ENCODE measurements at regions not wholly inside any gene's neighbourhood (a gene's known extent, or its start where the extent isn't known, plus 50 kb on each side); places are given as distances from the start of the nearest gene placed in this dataset.
"Not testable (repeated sequence)": the region's sequence is repeated elsewhere in the genome, so short reads cannot be mapped to it uniquely, and the experiment has no call there.

GRCh38 chrX:66988331-66988730, 349.5 kb upstream of the EDA2R start:
- DNase-seq (ENCODE audit: low spot score), result no peak
- in situ Hi-C loops (cut with MboI; ENCODE audit: low sequenced_read_pairs, unreplicated experiment), result no loop called here
- TF ChIP-seq, protein P1, sequence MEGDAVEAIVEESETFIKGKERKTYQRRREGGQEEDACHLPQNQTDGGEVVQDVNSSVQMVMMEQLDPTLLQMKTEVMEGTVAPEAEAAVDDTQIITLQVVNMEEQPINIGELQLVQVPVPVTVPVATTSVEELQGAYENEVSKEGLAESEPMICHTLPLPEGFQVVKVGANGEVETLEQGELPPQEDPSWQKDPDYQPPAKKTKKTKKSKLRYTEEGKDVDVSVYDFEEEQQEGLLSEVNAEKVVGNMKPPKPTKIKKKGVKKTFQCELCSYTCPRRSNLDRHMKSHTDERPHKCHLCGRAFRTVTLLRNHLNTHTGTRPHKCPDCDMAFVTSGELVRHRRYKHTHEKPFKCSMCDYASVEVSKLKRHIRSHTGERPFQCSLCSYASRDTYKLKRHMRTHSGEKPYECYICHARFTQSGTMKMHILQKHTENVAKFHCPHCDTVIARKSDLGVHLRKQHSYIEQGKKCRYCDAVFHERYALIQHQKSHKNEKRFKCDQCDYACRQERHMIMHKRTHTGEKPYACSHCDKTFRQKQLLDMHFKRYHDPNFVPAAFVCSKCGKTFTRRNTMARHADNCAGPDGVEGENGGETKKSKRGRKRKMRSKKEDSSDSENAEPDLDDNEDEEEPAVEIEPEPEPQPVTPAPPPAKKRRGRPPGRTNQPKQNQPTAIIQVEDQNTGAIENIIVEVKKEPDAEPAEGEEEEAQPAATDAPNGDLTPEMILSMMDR (IDR thresholded peaks at IDR 0.05; ENCODE audit: borderline replicate concordance, control extremely low read depth, extremely low read depth, insufficient read depth, missing control alignments), result no peak

GRCh38 chrX:66961665-66962064, 322.8 kb upstream of the EDA2R start:
- TF ChIP-seq, protein P1 (IDR thresholded peaks at IDR 0.05; ENCODE audit: borderline replicate concordance, control extremely low read depth, extremely low read depth, insufficient read depth, missing control alignments), result no peak
- in situ Hi-C loops (cut with MboI; ENCODE audit: low sequenced_read_pairs, unreplicated experiment), result no loop called here
- no peak for DNase-seq (ENCODE audit: low spot score)

- in situ Hi-C loops (cut with MboI; ENCODE audit: low sequenced_read_pairs, unreplicated experiment), result no loop called here
- TF ChIP-seq, protein P1 (IDR thresholded peaks at IDR 0.05; ENCODE audit: borderline replicate concordance, control extremely low read depth, extremely low read depth, insufficient read depth, missing control alignments), result no peak
- no peak for DNase-seq (ENCODE audit: low spot score)
Observed at GRCh38 chrX:66931713-66932112, 292.8 kb upstream of the EDA2R start.

DNA sequence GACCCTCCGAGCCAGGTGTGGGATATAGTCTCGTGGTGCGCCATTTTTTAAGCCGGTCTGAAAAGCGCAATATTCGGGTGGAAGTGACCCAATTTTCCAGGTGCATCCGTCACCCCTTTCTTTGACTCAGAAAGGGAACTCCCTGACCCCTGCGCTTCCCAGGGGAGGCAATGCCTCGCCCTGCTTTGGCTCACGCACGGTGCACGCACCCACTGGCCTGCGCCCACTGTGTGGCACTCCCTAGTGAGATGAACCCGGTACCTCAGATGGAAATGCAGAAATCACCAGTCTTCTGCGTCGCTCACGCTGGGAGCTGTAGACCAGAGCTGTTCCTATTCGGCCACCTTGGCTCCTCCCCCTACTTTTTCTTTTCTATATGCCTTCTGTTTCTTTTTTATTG, 291.6 kb upstream of the EDA2R start:
- DNase-seq (ENCODE audit: low spot score); in situ Hi-C loops (cut with MboI; ENCODE audit: low sequenced_read_pairs, unreplicated experiment): not testable (repeated sequence)

- DNase-seq (ENCODE audit: low spot score), result no peak
- in situ Hi-C loops (cut with MboI; ENCODE audit: low sequenced_read_pairs, unreplicated experiment), result no loop called here
- TF ChIP-seq, protein P1 (IDR thresholded peaks at IDR 0.05; ENCODE audit: borderline replicate concordance, control extremely low read depth, extremely low read depth, insufficient read depth, missing control alignments), result no peak
Observed at GRCh38 chrX:66920296-66920695, 281.4 kb upstream of the EDA2R start.

DNA sequence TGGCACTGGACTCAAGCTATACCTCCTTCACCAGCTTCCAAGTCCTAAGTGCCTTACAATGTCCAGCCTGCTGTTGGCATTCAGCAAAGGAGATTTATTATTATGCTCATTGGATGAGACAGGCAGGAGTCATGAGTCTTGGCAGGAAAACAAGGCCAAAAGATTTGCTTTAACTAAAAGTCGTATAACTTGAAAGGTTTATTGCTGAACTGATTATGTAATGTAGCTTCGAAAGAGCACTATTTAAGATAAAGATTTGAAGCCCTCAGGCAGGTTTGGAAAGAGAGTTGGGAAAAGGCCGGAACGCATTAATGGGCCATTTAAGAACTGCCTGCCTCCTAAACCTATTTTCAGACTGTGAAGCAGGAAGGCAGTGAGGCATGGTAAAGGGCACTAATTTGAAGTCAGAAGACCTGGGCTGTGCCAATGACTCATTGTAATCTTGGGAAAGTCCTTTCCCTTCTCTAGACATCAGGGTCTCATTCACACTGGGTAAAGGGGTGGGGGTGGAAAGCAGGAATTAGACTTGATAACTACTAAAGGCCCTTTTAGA, 280.5 kb upstream of the EDA2R start:
- in situ Hi-C loops (cut with MboI; ENCODE audit: low sequenced_read_pairs, unreplicated experiment), result no loop called here
- DNase-seq (ENCODE audit: low spot score), result no peak
- TF ChIP-seq, protein P1 (IDR thresholded peaks at IDR 0.05; ENCODE audit: borderline replicate concordance, control extremely low read depth, extremely low read depth, insufficient read depth, missing control alignments), result no peak

DNA sequence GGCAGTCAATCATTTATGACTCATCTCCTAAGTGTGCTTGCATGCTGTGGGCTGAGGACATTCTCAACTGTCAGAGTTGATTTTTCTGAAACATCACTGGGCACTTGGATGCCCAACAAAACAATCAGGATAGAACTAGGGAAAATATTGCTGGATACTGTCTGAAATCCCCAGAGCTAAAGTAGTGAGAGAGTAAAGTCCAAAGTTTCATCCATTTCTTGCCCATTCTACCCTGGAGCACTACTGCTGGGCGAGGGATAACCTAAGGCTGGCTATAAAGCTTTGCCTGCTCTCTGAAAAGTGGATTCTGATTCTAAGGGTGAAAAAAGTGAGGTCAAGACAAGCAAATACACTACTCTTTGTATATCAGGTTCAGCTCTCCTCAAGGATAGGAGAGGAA, 279.6 kb upstream of the EDA2R start:
- in situ Hi-C loops (cut with MboI; ENCODE audit: low sequenced_read_pairs, unreplicated experiment), result no loop called here
- TF ChIP-seq, protein P1 (IDR thresholded peaks at IDR 0.05; ENCODE audit: borderline replicate concordance, control extremely low read depth, extremely low read depth, insufficient read depth, missing control alignments), result no peak
- no peak for DNase-seq (ENCODE audit: low spot score)
